Smooth muscle cell (in vitro differentiated cells): ENCODE measurements at regions not wholly inside any gene's neighbourhood (a gene's known extent, or its start where the extent isn't known, plus 50 kb on each side); places are given as distances from the start of the nearest gene placed in this dataset.

ENCODE experiments used
- DNase-seq: peaks from one replicate; lab custom pipeline; 2025; ENCODE audit not compliant: unreplicated experiment; lab: John Stamatoyannopoulos, UW
- H2AFZ ChIP-seq: fragments of 200-600 bp; sonication (generic); 2 replicates; pipeline ENCODE4 v1.6.0; 2016; ENCODE audit warnings: antibody characterized with exemption, low read depth, mild to moderate bottlenecking
- H3F3A ChIP-seq: fragments of 200-600 bp; sonication (generic); 2 replicates; pipeline ENCODE4 v1.6.0; 2017; ENCODE audit warnings: antibody characterized with exemption, low read depth
- H3K27ac ChIP-seq: fragments of 200-600 bp; sonication (generic); 2 replicates; pipeline ENCODE4 v1.5.1; 2016; ENCODE audit warnings: low read depth, mild to moderate bottlenecking
- H3K27me3 ChIP-seq: fragments of 200-600 bp; sonication (generic); 2 replicates; pipeline ENCODE4 v1.6.1; 2016; ENCODE audit warnings: low read depth, mild to moderate bottlenecking
- H3K36me3 ChIP-seq: fragments of 200-600 bp; sonication (generic); 2 replicates; pipeline ENCODE4 v1.5.1; 2016; ENCODE audit warnings: low read depth
- H3K4me1 ChIP-seq: fragments of 200-600 bp; sonication (generic); 2 replicates; pipeline ENCODE4 v1.5.1; 2016; ENCODE audit warnings: low read depth
- H3K4me2 ChIP-seq: fragments of 200-600 bp; sonication (generic); 2 replicates; pipeline ENCODE4 v1.6.0; 2016; ENCODE audit warnings: mild to moderate bottlenecking
- H3K4me3 ChIP-seq: fragments of 200-600 bp; sonication (generic); 2 replicates; pipeline ENCODE4 v1.5.1; 2016; ENCODE audit warnings: mild to moderate bottlenecking
- H3K79me2 ChIP-seq: fragments of 200-600 bp; sonication (generic); 2 replicates; pipeline ENCODE4 v1.6.0; 2016; ENCODE audit warnings: low read depth, mild to moderate bottlenecking
- H3K9ac ChIP-seq: fragments of 200-600 bp; sonication (generic); 2 replicates; pipeline ENCODE4 v1.6.0; 2016; ENCODE audit warnings: low read depth
- H3K9me3 ChIP-seq: fragments of 200-600 bp; sonication (generic); replicated peaks from 2 replicates; pipeline ENCODE4 v1.5.1; 2016; ENCODE audit warnings: low read depth
- H4K20me1 ChIP-seq: fragments of 200-600 bp; sonication (generic); 2 replicates; pipeline ENCODE4 v1.6.0; 2016; ENCODE audit warnings: low read depth
- CTCF ChIP-seq: fragments of 200-600 bp; sonication (generic); IDR thresholded peaks from 2 replicates; pipeline ENCODE4 v1.5.1; 2017; ENCODE audit warnings: borderline replicate concordance, mild to moderate bottlenecking, antibody characterized with exemption; ENCODE audit not compliant: insufficient read depth, poor library complexity, severe bottlenecking
- WGBS: methylation state at CpG from one replicate; pipeline ENCODE4 v1.1.7; 2016; ENCODE audit warnings: low lambda C conversion rate; 5-methylcytosine and 5-hydroxymethylcytosine counted together

DNA sequence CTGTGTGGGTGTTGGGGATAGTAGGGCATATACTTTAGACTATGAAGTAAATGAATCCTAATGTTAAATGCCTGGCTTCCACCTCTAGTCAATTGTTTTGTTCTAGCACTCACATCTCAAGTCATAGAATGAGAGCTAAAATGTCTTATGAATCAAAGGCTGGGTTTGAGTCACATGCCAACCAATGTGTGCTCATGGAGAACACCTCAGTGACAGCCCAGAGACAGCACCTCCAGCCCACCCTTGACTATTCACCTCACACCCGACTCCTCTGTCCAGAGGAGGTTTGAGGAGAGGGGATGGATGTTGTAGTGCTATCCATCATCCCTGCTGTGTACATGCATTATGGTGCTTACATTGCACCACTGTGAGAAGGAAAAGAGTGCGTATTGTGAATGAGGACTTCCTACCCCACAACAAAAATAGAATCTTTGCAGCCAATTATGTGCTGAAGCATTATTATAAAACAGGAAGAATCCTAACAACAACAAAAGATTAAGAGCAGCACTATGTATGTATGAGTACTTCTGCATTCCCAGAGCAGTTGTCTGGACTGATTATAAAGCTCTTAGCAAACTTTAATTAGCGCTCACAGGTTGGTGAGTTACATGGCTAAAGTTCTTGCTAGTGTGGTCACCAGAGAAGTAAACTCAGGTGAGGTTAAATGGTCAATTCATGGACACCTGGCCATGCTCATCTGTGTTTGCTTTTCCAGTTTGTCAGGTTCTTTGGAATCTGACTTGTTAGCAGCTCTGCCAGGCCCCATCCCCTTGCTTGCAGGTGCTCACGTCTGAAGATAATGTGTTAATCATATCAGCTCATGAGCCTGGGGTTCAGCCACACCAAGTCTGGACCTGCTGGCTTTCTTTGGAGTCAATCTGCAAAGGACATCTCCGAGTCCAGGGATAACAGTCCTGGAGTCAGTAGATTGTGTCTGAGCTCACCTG lies 55.3 kb upstream of the NABP1 start:
- Histone ChIP-seq H3K27ac (no peak overlapping the region), H3K36me3 (no peaks in the 10 kb centered on the region), H3K4me1 (peaks cover 5% of the 10 kb centered on the region), H3K9me3 (no peaks in the 10 kb centered on the region), H3K9ac (no peak overlapping the region), H3K79me2 (no peaks in the 10 kb centered on the region), H3K4me2 (no peak overlapping the region), H3K27me3 (no peaks in the 10 kb centered on the region), H4K20me1 (no peaks in the 10 kb centered on the region), H3F3A (peaks cover 6% of the 10 kb centered on the region), H2AFZ (no peak overlapping the region), H3K4me3 (no peak overlapping the region)
- WGBS = 84% methylated on average over 5 of the region's 5 CpGs
- TF ChIP-seq CTCF = no peak
- DNase-seq = no peak

GRCh38 chr2:191625016-191625415 lies 52.9 kb upstream of the NABP1 start:
- DNase-seq = no peak
- peaks cover 6% of the 10 kb centered on the region for H3F3A ChIP-seq
- no peak overlapping the region for H3K4me2 ChIP-seq
- H3K79me2 ChIP-seq = no peaks in the 10 kb centered on the region
- H3K4me1 ChIP-seq = peaks cover 5% of the 10 kb centered on the region
- no peaks in the 10 kb centered on the region for H3K27me3 ChIP-seq
- no peaks in the 10 kb centered on the region for H4K20me1 ChIP-seq
- H3K9ac ChIP-seq = no peak overlapping the region
- H2AFZ ChIP-seq = no peak overlapping the region
- no peaks in the 10 kb centered on the region for H3K9me3 ChIP-seq
- no peaks in the 10 kb centered on the region for H3K36me3 ChIP-seq
- no peak for TF ChIP-seq CTCF
- H3K4me3 ChIP-seq = no peak overlapping the region
- no peak overlapping the region for H3K27ac ChIP-seq
- 90% methylated on average over 3 of the region's 3 CpGs for WGBS

DNA sequence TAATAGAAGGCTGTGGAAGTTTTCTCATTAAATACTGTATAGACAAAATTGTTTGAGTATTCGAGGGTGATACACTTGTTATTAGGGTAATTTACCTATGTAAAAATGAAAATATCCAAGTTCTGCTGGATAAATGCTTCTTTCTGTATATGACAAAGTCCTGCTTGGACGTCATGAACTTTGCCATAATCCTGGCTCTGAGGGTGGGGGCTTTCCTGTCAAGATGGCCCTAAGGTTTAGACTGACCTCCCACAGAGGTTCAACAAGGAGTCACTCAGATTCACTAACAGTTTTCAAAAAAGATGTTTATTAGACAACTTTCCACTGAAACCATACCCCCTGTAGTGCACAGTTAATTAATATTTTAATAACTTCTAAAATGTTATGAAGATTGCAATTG lies 52.5 kb upstream of the NABP1 start:
- Histone ChIP-seq H3K9ac (no peak overlapping the region), H2AFZ (no peak overlapping the region), H3K9me3 (no peaks in the 10 kb centered on the region), H3K27me3 (no peaks in the 10 kb centered on the region), H3K79me2 (no peaks in the 10 kb centered on the region), H3K36me3 (no peaks in the 10 kb centered on the region), H3K27ac (no peak overlapping the region), H3K4me3 (no peak overlapping the region), H3K4me1 (peaks cover 5% of the 10 kb centered on the region), H3K4me2 (no peak overlapping the region), H3F3A (peaks cover 6% of the 10 kb centered on the region), H4K20me1 (no peaks in the 10 kb centered on the region)
- WGBS = 40% methylated on average over 2 of the region's 2 CpGs
- TF ChIP-seq CTCF = no peak
- no peak for DNase-seq
